Gastrocnemius medialis (tissue), 4 donors: ENCODE measurements at regions not wholly inside any gene's neighbourhood (a gene's known extent, or its start where the extent isn't known, plus 50 kb on each side); places are given as distances from the start of the nearest gene placed in this dataset.
"Not testable (repeated sequence)": the region's sequence is repeated elsewhere in the genome, so short reads cannot be mapped to it uniquely, and the experiment has no call there.

Experiments used
- POLR2A ChIP-seq, 2 donors: fragments of 450-650 bp; IDR thresholded peaks; one replicate each; pipeline ENCODE4 v1.6.1; 2017; ENCODE audit warnings: antibody characterized with exemption in 2 of 2, mild to moderate bottlenecking in 2 of 2, moderate library complexity in 2 of 2
- TF ChIP-seq, protein P1 (sequence below), 5 experiments: fragments of 450-650 bp in 3 of 5; fragments of 200-600 bp in 2 of 5; sonication (generic) in 2 of 5; IDR thresholded peaks in 4 of 5; conservative IDR thresholded peaks in 1 of 5; 1 replicate in 4 of 5; 2 replicates in 1 of 5; pipeline ENCODE4 v1.5.1; 2016 to 2019; ENCODE audit warnings: antibody characterized with exemption in 5 of 5, mild to moderate bottlenecking in 3 of 5, moderate library complexity in 3 of 5

DNA sequence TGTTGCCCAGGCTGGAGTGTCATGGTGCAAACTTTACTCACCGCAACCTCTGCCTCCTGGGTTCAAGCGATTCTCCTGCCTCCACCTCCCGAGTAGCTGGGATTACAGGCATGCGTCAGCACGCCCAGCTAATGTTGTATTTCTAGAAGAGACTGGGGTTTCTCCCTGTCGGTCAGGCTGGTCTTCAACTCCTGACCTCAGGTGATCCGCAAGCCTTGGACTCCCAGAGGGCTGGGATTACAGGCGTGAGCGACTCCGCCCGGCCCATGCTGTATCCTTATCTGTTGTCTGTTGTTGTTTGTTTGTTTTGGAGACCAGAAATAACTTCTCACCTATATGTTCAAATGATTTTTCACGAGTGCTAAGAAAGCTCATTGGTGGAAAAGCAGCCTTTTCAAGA, 81.2 kb upstream of the HMX1 start:
- TF ChIP-seq, protein P1, sequence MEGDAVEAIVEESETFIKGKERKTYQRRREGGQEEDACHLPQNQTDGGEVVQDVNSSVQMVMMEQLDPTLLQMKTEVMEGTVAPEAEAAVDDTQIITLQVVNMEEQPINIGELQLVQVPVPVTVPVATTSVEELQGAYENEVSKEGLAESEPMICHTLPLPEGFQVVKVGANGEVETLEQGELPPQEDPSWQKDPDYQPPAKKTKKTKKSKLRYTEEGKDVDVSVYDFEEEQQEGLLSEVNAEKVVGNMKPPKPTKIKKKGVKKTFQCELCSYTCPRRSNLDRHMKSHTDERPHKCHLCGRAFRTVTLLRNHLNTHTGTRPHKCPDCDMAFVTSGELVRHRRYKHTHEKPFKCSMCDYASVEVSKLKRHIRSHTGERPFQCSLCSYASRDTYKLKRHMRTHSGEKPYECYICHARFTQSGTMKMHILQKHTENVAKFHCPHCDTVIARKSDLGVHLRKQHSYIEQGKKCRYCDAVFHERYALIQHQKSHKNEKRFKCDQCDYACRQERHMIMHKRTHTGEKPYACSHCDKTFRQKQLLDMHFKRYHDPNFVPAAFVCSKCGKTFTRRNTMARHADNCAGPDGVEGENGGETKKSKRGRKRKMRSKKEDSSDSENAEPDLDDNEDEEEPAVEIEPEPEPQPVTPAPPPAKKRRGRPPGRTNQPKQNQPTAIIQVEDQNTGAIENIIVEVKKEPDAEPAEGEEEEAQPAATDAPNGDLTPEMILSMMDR (IDR thresholded peaks at IDR 0.05 in 4 of 5, conservative IDR thresholded peaks at IDR 0.05 in 1 of 5), result not testable (repeated sequence)
- not testable (repeated sequence) for TF ChIP-seq POLR2A (IDR thresholded peaks at IDR 0.05)
